ENCODE measurements at regions not wholly inside any gene's neighbourhood (a gene's known extent, or its start where the extent isn't known, plus 50 kb on each side); places are given as distances from the start of the nearest gene placed in this dataset.

DNA sequence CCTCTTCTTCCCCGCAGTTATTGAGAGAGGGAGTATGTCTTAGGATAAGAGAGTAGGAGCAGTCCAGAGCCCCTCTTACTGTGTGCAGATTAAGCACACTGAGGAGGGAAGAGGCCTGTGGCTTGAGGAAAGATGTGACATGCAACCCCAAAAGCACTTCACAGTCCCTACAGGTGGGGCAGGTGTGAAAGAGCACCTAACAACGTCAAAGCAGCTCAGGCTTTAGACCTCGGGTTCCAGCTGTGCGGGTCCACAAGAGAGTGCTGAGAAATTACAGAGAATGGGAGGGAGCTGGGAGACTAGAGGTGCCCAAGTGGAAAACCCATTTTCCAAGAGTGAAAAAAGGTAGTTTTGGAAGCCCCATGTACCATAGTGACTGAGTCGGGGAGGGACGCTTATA, 127.6 kb downstream of the SLC25A47 start:
- Histone ChIP-seq H3K36me3 (ENCODE audit: control insufficient read depth, insufficient read depth, low read length) (no peaks in the 10 kb centered on the region), H3K4me1 (ENCODE audit: control insufficient read depth, insufficient read depth, low read length, poor library complexity, severe bottlenecking) (peaks cover 2% of the 10 kb centered on the region), H3K4me3 (ENCODE audit: extremely low read depth, insufficient read depth, low read length, poor library complexity, severe bottlenecking) (no peak overlapping the region), H3K27ac (ENCODE audit: low read depth, low read length, severe bottlenecking) (no peak overlapping the region), H3K9me3 (ENCODE audit: control insufficient read depth, low read length) (no peaks in the 10 kb centered on the region)
- WGBS, 2 experiments (ENCODE audit: insufficient coverage in 2 of 2), result 84 to 91% methylated on average over 5 of the region's 6 CpGs

DNA sequence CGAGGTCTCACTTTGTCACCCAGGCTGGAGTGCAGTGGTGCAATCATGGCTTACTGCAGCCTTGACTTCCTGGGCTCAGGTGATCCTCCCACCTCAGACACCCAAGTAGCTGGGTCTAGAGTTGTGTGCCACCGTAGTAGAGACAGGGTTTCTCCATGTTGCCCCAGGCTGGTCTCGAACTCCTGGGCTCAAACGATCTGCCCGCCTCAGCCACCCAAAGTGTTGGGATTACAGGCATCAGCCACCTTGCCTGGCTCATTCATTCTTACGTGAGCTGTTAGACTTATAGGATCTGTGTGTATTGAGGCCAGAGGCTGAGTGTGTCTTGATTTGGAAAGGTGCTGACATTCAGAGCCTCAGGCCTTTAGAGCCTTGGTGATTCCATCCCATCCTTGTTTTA, 128.1 kb downstream of the SLC25A47 start:
- no peaks in the 10 kb centered on the region for H3K4me1 ChIP-seq (ENCODE audit: control insufficient read depth, insufficient read depth, low read length, poor library complexity, severe bottlenecking)
- no peak overlapping the region for H3K4me3 ChIP-seq (ENCODE audit: extremely low read depth, insufficient read depth, low read length, poor library complexity, severe bottlenecking)
- 88 to 90% methylated on average over 5 of the region's 6 CpGs for WGBS, 2 experiments (ENCODE audit: insufficient coverage in 2 of 2)
- no peaks in the 10 kb centered on the region for H3K36me3 ChIP-seq (ENCODE audit: control insufficient read depth, insufficient read depth, low read length)
- H3K27ac ChIP-seq (ENCODE audit: low read depth, low read length, severe bottlenecking), result no peak overlapping the region
- no peaks in the 10 kb centered on the region for H3K9me3 ChIP-seq (ENCODE audit: control insufficient read depth, low read length)

DNA sequence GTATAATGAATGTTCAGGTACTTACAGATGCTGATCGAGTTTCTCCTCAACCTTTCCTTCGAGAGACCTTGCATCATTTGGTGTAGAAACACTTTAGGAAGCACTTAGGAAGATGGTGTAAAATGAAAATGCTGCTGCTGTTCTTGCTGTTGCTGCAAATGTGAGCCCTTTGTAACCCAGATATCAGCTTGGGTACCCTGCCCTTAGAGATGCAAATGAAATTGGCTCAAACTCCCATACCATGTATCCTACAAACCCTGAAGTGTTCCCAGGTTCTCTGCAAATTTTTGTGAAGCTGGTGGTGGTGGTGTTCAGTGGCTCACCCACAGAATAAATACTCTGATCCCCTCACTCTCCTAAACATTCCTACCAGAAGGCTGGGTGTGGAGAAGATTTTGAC, 130.8 kb downstream of the SLC25A47 start:
- Histone ChIP-seq H3K36me3 (ENCODE audit: control insufficient read depth, insufficient read depth, low read length) (no peaks in the 10 kb centered on the region), H3K4me1 (ENCODE audit: control insufficient read depth, insufficient read depth, low read length, poor library complexity, severe bottlenecking) (no peaks in the 10 kb centered on the region), H3K4me3 (ENCODE audit: extremely low read depth, insufficient read depth, low read length, poor library complexity, severe bottlenecking) (no peak overlapping the region), H3K9me3 (ENCODE audit: control insufficient read depth, low read length) (no peaks in the 10 kb centered on the region), H3K27ac (ENCODE audit: low read depth, low read length, severe bottlenecking) (no peak overlapping the region)
- WGBS, 2 experiments (ENCODE audit: insufficient coverage in 2 of 2), result 60% methylated on average over 2 of the region's 2 CpGs; no CpG with 5 or more reads in 1 of the 2 experiments

DNA sequence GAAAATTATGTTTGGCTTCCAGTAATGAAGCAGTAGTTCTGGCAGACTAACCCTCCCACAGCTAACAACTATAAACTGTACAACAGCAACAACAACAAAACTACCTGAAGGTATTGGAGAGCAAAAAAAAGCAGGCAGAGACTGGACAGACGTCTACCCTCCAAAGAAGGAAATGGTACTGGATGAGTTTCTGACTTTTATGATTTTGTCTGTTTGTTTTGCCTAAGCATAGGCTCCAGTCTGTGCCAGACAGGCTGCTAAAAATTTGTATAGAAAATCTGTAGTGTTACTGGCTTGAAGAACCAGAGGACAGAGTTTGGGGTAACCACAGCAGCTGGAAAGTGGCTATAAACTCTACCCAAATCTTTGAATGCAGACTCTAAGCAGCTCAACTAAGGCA, 131.3 kb downstream of the SLC25A47 start:
- WGBS, 2 experiments (ENCODE audit: insufficient coverage in 2 of 2), result 80 to 100% methylated on average over 1 of the region's 1 CpG

DNA sequence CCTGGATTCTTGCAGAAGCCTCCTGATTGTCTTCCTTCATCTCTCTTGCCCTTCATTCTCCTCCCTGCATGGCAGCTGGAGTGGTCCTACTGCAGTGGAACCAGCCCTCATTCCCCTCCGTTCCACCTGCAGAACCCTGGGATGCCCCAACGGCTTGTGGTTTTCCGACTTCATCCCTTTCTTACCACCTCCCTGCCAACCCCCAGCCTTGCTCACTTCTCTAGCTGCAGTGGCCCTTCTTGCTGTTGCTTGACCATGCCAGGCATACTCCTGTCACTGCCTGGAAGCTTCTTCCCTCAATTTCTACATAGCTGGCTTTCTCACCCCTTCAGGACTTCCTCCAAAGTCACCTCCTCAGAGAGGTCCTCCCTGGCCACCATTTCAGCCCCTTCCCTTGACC, 123.3 kb downstream of the BEGAIN start:
- Histone ChIP-seq H3K4me1 (ENCODE audit: control insufficient read depth, insufficient read depth, low read length, poor library complexity, severe bottlenecking) (no peaks in the 10 kb centered on the region), H3K27ac (ENCODE audit: low read depth, low read length, severe bottlenecking) (no peak overlapping the region), H3K4me3 (ENCODE audit: extremely low read depth, insufficient read depth, low read length, poor library complexity, severe bottlenecking) (no peak overlapping the region), H3K36me3 (ENCODE audit: control insufficient read depth, insufficient read depth, low read length) (no peaks in the 10 kb centered on the region), H3K9me3 (ENCODE audit: control insufficient read depth, low read length) (no peaks in the 10 kb centered on the region)
- WGBS, 2 experiments (ENCODE audit: insufficient coverage in 2 of 2), result 94 to 97% methylated on average over 3 of the region's 3 CpGs

More for the DNA sequence above, 131.3 kb downstream of the SLC25A47 start:
- Histone ChIP-seq H3K27ac (ENCODE audit: low read depth, low read length, severe bottlenecking) (no peak overlapping the region), H3K4me1 (ENCODE audit: control insufficient read depth, insufficient read depth, low read length, poor library complexity, severe bottlenecking) (no peaks in the 10 kb centered on the region), H3K9me3 (ENCODE audit: control insufficient read depth, low read length) (no peaks in the 10 kb centered on the region), H3K4me3 (ENCODE audit: extremely low read depth, insufficient read depth, low read length, poor library complexity, severe bottlenecking) (no peak overlapping the region), H3K36me3 (ENCODE audit: control insufficient read depth, insufficient read depth, low read length) (no peaks in the 10 kb centered on the region)

DNA sequence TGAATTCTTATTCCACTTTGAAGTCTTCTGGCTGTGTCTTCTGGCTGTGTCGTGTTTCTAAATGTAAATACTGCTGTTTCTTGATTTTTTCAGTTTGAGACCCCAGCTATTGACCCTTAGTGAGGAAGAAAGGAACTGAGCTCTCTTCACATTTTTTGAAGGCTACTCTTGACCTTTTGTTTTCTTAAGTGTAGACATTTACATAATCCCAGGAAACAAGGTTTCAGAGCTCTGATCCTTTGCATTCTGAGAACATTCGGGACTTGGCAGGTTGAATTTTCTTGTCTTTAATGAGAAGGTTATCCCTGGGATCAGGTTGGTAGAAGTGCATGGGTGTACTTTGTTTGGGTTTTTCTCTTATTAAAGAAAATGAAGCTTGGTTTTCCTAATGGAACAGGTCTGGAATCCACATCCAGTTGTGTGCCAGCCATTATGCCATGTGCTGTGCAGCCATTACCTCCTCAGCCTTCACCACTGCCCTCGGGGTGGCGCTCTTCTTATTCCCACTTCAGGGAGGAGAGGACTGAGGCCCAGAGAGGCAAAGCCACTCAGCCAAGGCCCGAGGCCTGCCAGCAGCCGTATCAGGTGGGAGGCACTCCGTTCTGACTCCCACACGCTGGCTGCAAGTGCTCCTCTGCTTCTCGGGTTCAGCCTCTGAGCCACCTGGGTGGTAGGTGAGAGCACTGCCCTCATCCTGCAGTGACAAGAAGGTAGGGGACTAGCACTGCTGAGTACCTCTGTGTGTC, 120.9 kb downstream of the BEGAIN start:
- Histone ChIP-seq H3K36me3 (ENCODE audit: control insufficient read depth, insufficient read depth, low read length) (no peaks in the 10 kb centered on the region), H3K27ac (ENCODE audit: low read depth, low read length, severe bottlenecking) (no peak overlapping the region), H3K9me3 (ENCODE audit: control insufficient read depth, low read length) (no peaks in the 10 kb centered on the region), H3K4me3 (ENCODE audit: extremely low read depth, insufficient read depth, low read length, poor library complexity, severe bottlenecking) (no peak overlapping the region), H3K4me1 (ENCODE audit: control insufficient read depth, insufficient read depth, low read length, poor library complexity, severe bottlenecking) (no peaks in the 10 kb centered on the region)
- WGBS, 2 experiments (ENCODE audit: insufficient coverage in 2 of 2), result 59 to 76% methylated on average over 7 to 8 of the region's 9 CpGs

DNA sequence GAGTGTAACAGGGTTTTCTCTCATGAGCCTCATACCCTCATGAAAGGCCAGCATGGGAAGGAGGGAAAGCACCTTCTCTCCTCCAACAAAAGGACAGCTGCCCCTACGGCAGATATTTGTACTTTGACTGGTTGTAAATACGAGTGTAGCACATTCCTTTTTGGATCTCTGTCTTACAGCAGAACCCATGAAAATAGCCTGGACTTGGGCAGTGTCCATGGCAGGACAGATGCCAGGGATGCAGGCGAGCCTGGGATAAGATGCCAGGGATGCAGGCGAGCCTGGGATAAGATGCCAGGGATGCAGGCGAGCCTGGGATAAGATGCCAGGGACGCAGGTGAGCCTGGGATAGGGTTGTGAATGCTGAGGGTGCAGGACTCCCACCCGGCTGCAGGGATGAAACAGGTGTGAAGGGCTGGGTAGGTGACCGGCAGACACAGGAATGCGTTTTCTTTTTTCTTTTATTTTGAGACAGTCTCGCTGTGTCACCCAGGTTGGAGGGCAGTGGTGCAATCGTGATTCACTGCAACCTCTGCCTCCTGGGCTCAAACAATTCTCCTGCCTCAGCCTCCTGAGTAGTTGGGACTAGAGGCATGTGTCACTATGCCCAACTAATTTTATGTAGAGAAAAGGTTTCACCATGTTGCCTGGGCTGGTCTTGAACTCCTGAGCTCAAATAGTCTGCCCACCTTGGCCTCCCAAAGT, 120.0 kb downstream of the BEGAIN start:
- no peak overlapping the region for H3K4me3 ChIP-seq (ENCODE audit: extremely low read depth, insufficient read depth, low read length, poor library complexity, severe bottlenecking)
- H3K4me1 ChIP-seq (ENCODE audit: control insufficient read depth, insufficient read depth, low read length, poor library complexity, severe bottlenecking), result no peaks in the 10 kb centered on the region
- H3K36me3 ChIP-seq (ENCODE audit: control insufficient read depth, insufficient read depth, low read length), result no peaks in the 10 kb centered on the region
- H3K27ac ChIP-seq (ENCODE audit: low read depth, low read length, severe bottlenecking), result no peak overlapping the region
- no peaks in the 10 kb centered on the region for H3K9me3 ChIP-seq (ENCODE audit: control insufficient read depth, low read length)
- WGBS, 2 experiments (ENCODE audit: insufficient coverage in 2 of 2), result 81 to 93% methylated on average over 7 to 8 of the region's 11 CpGs

DNA sequence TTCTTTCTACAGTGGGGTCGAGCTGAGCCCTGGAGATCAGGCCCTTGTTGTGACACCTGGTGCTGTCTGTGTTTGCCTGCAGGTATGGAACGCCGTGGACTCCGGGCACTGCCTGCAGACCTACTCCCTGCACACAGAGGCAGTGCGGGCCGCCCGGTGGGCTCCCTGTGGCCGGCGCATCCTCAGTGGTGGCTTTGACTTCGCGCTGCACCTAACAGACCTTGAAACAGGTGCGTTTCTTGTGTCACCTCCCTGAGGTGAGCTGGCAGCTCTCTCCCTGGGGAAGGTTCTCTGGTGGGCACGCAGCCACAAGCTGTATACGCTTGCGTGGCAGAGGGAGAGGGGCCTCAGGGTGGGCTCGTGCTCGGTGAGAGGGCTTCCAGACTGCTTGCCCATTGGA, 119.3 kb downstream of the BEGAIN start:
- Histone ChIP-seq H3K4me3 (ENCODE audit: extremely low read depth, insufficient read depth, low read length, poor library complexity, severe bottlenecking) (no peak overlapping the region), H3K27ac (ENCODE audit: low read depth, low read length, severe bottlenecking) (no peak overlapping the region), H3K4me1 (ENCODE audit: control insufficient read depth, insufficient read depth, low read length, poor library complexity, severe bottlenecking) (no peaks in the 10 kb centered on the region), H3K36me3 (ENCODE audit: control insufficient read depth, insufficient read depth, low read length) (no peaks in the 10 kb centered on the region), H3K9me3 (ENCODE audit: control insufficient read depth, low read length) (no peaks in the 10 kb centered on the region)
- WGBS, 2 experiments (ENCODE audit: insufficient coverage in 2 of 2), result 90 to 95% methylated on average over 13 to 16 of the region's 17 CpGs

DNA sequence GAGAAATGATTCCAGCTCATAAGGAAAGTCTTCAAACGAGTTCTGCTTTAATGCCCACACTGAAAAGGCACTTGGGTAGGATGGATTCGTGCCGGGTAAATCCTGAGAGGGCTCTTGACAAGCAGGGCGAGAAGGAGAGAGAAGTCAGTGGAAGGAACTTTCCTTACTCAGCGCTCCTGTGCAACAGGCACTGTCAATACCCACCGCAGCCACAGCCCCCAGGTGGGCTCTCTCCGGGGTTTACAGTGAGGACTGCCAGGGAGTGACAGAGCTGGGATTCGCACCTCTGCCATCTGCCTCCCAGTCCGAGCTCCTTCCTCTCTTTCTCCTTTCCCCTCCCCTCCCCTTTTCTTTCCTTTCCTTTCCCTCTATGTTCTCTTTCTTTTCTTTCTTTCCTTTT, 118.7 kb downstream of the BEGAIN start:
- H3K9me3 ChIP-seq (ENCODE audit: control insufficient read depth, low read length), result no peaks in the 10 kb centered on the region
- no peak overlapping the region for H3K27ac ChIP-seq (ENCODE audit: low read depth, low read length, severe bottlenecking)
- H3K36me3 ChIP-seq (ENCODE audit: control insufficient read depth, insufficient read depth, low read length), result no peaks in the 10 kb centered on the region
- H3K4me1 ChIP-seq (ENCODE audit: control insufficient read depth, insufficient read depth, low read length, poor library complexity, severe bottlenecking), result no peaks in the 10 kb centered on the region
- 75 to 78% methylated on average over 9 of the region's 9 CpGs for WGBS, 2 experiments (ENCODE audit: insufficient coverage in 2 of 2)
- no peak overlapping the region for H3K4me3 ChIP-seq (ENCODE audit: extremely low read depth, insufficient read depth, low read length, poor library complexity, severe bottlenecking)

DNA sequence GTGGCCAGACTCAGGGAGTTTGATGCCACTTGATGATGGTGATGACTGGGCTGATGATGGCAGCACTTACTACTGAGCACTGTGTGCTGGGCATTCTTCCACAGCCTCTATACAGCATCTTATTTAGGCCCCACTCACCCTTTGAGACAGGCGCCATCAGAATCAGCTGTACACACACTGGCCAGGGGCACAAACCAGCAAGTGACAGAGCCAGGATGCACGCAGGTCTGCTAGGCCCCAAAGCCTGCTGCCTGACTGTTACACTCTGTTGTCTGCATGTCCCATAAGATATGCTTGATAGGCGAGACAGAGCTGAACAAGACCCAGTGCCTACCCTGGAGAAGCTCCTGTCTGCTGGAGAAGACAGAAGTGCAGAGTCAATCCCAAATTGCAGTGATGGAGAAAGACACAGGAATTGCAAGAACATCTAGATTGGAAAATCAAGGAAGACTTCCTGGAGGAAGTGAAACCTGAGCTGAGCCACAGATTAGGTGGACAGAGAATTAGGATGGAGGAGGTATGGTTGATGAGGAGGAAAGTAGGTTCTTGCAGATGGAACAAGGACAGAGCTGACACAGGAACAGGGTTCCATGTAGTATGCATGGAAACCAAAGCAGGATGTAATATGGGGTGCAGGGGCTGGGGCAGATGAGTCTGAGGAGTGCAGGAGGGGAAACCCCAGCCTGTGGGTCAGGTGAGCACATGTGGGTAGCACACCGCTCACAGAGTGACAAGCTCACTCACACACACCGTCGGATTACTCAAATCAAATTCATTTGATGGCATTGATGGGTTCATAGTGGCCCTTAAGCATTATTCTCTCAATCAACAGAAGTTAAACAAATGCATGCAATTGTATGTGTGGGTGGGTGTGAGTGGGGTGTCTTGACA, 117.3 kb downstream of the BEGAIN start:
- no peak overlapping the region for H3K27ac ChIP-seq (ENCODE audit: low read depth, low read length, severe bottlenecking)
- no peaks in the 10 kb centered on the region for H3K36me3 ChIP-seq (ENCODE audit: control insufficient read depth, insufficient read depth, low read length)
- WGBS, 2 experiments (ENCODE audit: insufficient coverage in 2 of 2), result 88 to 93% methylated on average over 3 of the region's 6 CpGs
- H3K4me3 ChIP-seq (ENCODE audit: extremely low read depth, insufficient read depth, low read length, poor library complexity, severe bottlenecking), result no peak overlapping the region
- H3K9me3 ChIP-seq (ENCODE audit: control insufficient read depth, low read length), result no peaks in the 10 kb centered on the region
- no peaks in the 10 kb centered on the region for H3K4me1 ChIP-seq (ENCODE audit: control insufficient read depth, insufficient read depth, low read length, poor library complexity, severe bottlenecking)

Data from mesodermal cell (in vitro differentiated cells).